HepG2 (cell line): ENCODE measurements at regions not wholly inside any gene's neighbourhood (a gene's known extent, or its start where the extent isn't known, plus 50 kb on each side); places are given as distances from the start of the nearest gene placed in this dataset.

Source experiments
- ATAC-seq: fragments of 200-7000 bp; cut with Tn5 transposase; 3 replicates; pipeline ENCODE4 v1.9.1; 2020; ENCODE audit warnings: mild to moderate bottlenecking, moderate library complexity
- BruUV-seq: library from RNA; stranded (reverse); fragments of 400-500 nt; replicated peaks from 2 replicates; lab custom pipeline; 2021; lab: Mats Ljungman, UMichigan
- CTCF ChIA-PET: fragments of 300-600 bp; formaldehyde crosslinking; extraction: SDS; loops from one replicate; lab custom pipeline; 2021; ENCODE audit warnings: low total read pairs, inconsistent platforms, low intra/inter-chr PET ratio; lab: Yijun Ruan, JAX
- POLR2A ChIA-PET: fragments of 350-600 bp; sonication (Branson Sonifier 250); formaldehyde crosslinking; loops from one replicate; lab custom pipeline; 2020; ENCODE audit warnings: antibody characterized with exemption, inconsistent platforms; lab: Yijun Ruan, JAX
- DNase-seq: peaks from one replicate; pipeline ENCODE4 v3.0.0-alpha.2; 2015; ENCODE audit warnings: low spot score
- FAIRE-seq: peaks from 3 replicates; lab custom pipeline; 2011; peaks lifted over from hg19 to GRCh38; lab: Jason Lieb, UNC
- H2AFZ ChIP-seq: one replicate; pipeline ENCODE4 v1.6.1; 2011; ENCODE audit warnings: low read length, inconsistent platforms
- H3K27ac ChIP-seq: fragments of 300-600 bp; 3 replicates; pipeline ENCODE4 v1.8.0; 2011; ENCODE audit warnings: mixed run types, mild to moderate bottlenecking, mixed read lengths, low read length, inconsistent platforms; ENCODE audit not compliant: insufficient read depth; ENCODE audit errors: extremely low read length
- H3K27me3 ChIP-seq, 2 experiments: fragments of 200-600 bp in 1 of 2; 2 replicates in 1 of 2; 3 replicates in 1 of 2; pipeline versions ENCODE4 v1.6.0 to v1.8.0; 2011; ENCODE audit warnings: low read length in 2 of 2, mild to moderate bottlenecking in 2 of 2, moderate library complexity in 2 of 2, inconsistent platforms in 1 of 2; ENCODE audit not compliant: insufficient read depth in 2 of 2, control insufficient read depth in 1 of 2
- H3K36me3 ChIP-seq, 2 experiments: fragments of 200-600 bp in 1 of 2; replicated peaks in 1 of 2; 2 replicates in 1 of 2; 3 replicates in 1 of 2; pipeline versions ENCODE4 v1.5.1 to v1.8.0; 2011; ENCODE audit warnings: low read length in 2 of 2, inconsistent platforms in 1 of 2; ENCODE audit not compliant: insufficient read depth in 2 of 2, control insufficient read depth in 1 of 2
- H3K4me1 ChIP-seq: 2 replicates; pipeline ENCODE4 v1.5.1; 2012; ENCODE audit warnings: low read length, inconsistent platforms; ENCODE audit not compliant: insufficient read depth
- H3K4me2 ChIP-seq: 2 replicates; pipeline ENCODE4 v1.6.0; 2011; ENCODE audit warnings: low read depth, low read length, inconsistent platforms
- H3K4me3 ChIP-seq, 3 experiments: fragments of 200-600 bp in 1 of 3; sonication (generic), shearing (Covaris generic) in 1 of 3; replicated peaks in 1 of 3; 2 replicates each; pipeline ENCODE4 v1.5.1; 2011 to 2016; ENCODE audit warnings: low read length in 3 of 3, inconsistent platforms in 2 of 3, low read depth in 2 of 3, mild to moderate bottlenecking in 2 of 3, control low read depth in 1 of 3, mixed read lengths in 1 of 3; ENCODE audit not compliant: insufficient read depth in 1 of 3
- H3K79me2 ChIP-seq: one replicate; pipeline ENCODE4 v1.6.1; 2011; ENCODE audit warnings: low read length, inconsistent platforms; ENCODE audit not compliant: insufficient read depth
- H3K9ac ChIP-seq: 2 replicates; pipeline ENCODE4 v1.6.0; 2011; ENCODE audit warnings: mild to moderate bottlenecking, low read depth, low read length, inconsistent platforms; ENCODE audit not compliant: insufficient read depth
- H3K9me3 ChIP-seq: 2 replicates; pipeline ENCODE4 v1.5.1; 2012; ENCODE audit warnings: mild to moderate bottlenecking, low read length
- H4K20me1 ChIP-seq: 2 replicates; pipeline ENCODE4 v1.6.0; 2011; ENCODE audit warnings: inconsistent platforms, mild to moderate bottlenecking, low read length, moderate library complexity; ENCODE audit not compliant: insufficient read depth
- CBFB ChIP-seq: sonication (generic); formaldehyde crosslinking; IDR thresholded peaks from 2 replicates; pipeline ENCODE4 v1.4.0; 2020; ENCODE audit warnings: missing genetic modification reagents
- CC2D1A ChIP-seq: sonication (generic); formaldehyde crosslinking; IDR thresholded peaks from 2 replicates; pipeline ENCODE4 v1.8.1; 2023; ENCODE audit warnings: mild to moderate bottlenecking, missing genetic modification reagents
- HNRNPLL ChIP-seq: fragments of 200-400 bp; formaldehyde crosslinking; IDR thresholded peaks from 2 replicates; pipeline ENCODE4 v1.6.1; 2017; ENCODE audit warnings: mild to moderate bottlenecking, low read depth, low read length; ENCODE audit not compliant: poor library complexity, severe bottlenecking
- KDM5B ChIP-seq: sonication (generic); formaldehyde crosslinking; IDR thresholded peaks from 2 replicates; pipeline ENCODE4 v1.4.0; 2020; ENCODE audit warnings: missing genetic modification reagents, mild to moderate bottlenecking, borderline replicate concordance
- NR3C1 ChIP-seq: sonication (generic); formaldehyde crosslinking; IDR thresholded peaks from 2 replicates; pipeline ENCODE4 v1.4.0; 2020; ENCODE audit warnings: missing genetic modification reagents
- SRSF4 ChIP-seq: fragments of 200-400 bp; formaldehyde crosslinking; IDR thresholded peaks from one replicate; pipeline ENCODE4 v1.6.1; 2018; ENCODE audit warnings: mild to moderate bottlenecking, low read depth, low read length, moderate library complexity; ENCODE audit not compliant: poor library complexity, severe bottlenecking
- ZBTB46 ChIP-seq: sonication (generic); formaldehyde crosslinking; IDR thresholded peaks from 2 replicates; pipeline ENCODE4 v1.4.0; 2020; ENCODE audit warnings: mild to moderate bottlenecking, missing genetic modification reagents, borderline replicate concordance
- ZC3H13 ChIP-seq: sonication (generic); formaldehyde crosslinking; IDR thresholded peaks from 2 replicates; pipeline ENCODE4 v1.8.1; 2023; ENCODE audit warnings: mild to moderate bottlenecking, missing genetic modification reagents, moderate library complexity
- ZEB1 ChIP-seq: IDR thresholded peaks from 2 replicates; pipeline ENCODE4 v1.6.1; 2012; ENCODE audit warnings: mild to moderate bottlenecking, low read depth, inconsistent platforms; ENCODE audit not compliant: insufficient replicate concordance
- ZNF20 ChIP-seq: sonication (generic); formaldehyde crosslinking; IDR thresholded peaks from 2 replicates; pipeline ENCODE4 v1.4.0; 2020; ENCODE audit warnings: mild to moderate bottlenecking, moderate library complexity, missing genetic modification reagents
- ZNF367 ChIP-seq: sonication (generic); formaldehyde crosslinking; IDR thresholded peaks from 2 replicates; pipeline ENCODE4 v1.4.0; 2020; ENCODE audit warnings: missing genetic modification reagents, borderline replicate concordance
- ZNF564 ChIP-seq: sonication (generic); formaldehyde crosslinking; IDR thresholded peaks from 2 replicates; pipeline ENCODE4 v1.8.1; 2023; ENCODE audit warnings: mild to moderate bottlenecking, missing genetic modification reagents
- ZNF709 ChIP-seq: sonication (generic); formaldehyde crosslinking; IDR thresholded peaks from 2 replicates; pipeline ENCODE4 v1.5.0; 2020; ENCODE audit warnings: mild to moderate bottlenecking, missing genetic modification reagents
- ZNF839 ChIP-seq: sonication (generic); formaldehyde crosslinking; IDR thresholded peaks from 2 replicates; pipeline ENCODE4 v1.4.0; 2020; ENCODE audit warnings: missing genetic modification reagents, mild to moderate bottlenecking, borderline replicate concordance
- WGBS: methylation state at CpG from one replicate; pipeline ENCODE4 v1.1.6; 2017; ENCODE audit warnings: low lambda C conversion rate; 5-methylcytosine and 5-hydroxymethylcytosine counted together
- in situ Hi-C: cut with HindIII; loops from 2 replicates; pipeline ENCODE4 v1.10.0; 2017; ENCODE audit warnings: low pct_unique_long_range_greater_than_20kb; ENCODE audit not compliant: extremely low pct_ligation_motif_present
- intact Hi-C: fragments of 100-400 bp; cut with micrococcal nuclease; formaldehyde crosslinking; loops from one replicate; pipeline ENCODE4 v1.10.0; 2022; ENCODE audit not compliant: unreplicated experiment

- POLR2A ChIA-PET, result no interaction called here
- DNase-seq (no peak), ATAC-seq (no peak)
- H3K4me2 ChIP-seq, result no peak overlapping the region
- no peaks in the 10 kb centered on the region for H4K20me1 ChIP-seq
- TF ChIP-seq KDM5B (no peak), ZNF367 (CRISPR knock-in tag) (no peak), ZEB1 (no peak), HNRNPLL (no peak), SRSF4 (no peak), CBFB (no peak)
- TF ChIP-seq, all 625 proteins: peak for 0
- no peak overlapping the region for H3K27ac ChIP-seq
- H3K27me3 ChIP-seq, result no peaks in the 10 kb centered on the region
- H3K4me3 ChIP-seq, result no peak overlapping the region
- no peaks in the 10 kb centered on the region for H3K79me2 ChIP-seq
- no peaks in the 10 kb centered on the region for H3K9me3 ChIP-seq
- in situ Hi-C loops, result no loop called here
- H3K4me1 ChIP-seq, result no peaks in the 10 kb centered on the region
- 21% methylated on average over 6 of the region's 7 CpGs for whole genome bisulfite sequencing
- no peaks in the 10 kb centered on the region for H3K36me3 ChIP-seq
- no peak overlapping the region for H3K9ac ChIP-seq
- no TSS peak for BruUV-seq
- no peak for FAIRE-seq
- H2AFZ ChIP-seq, result no peak overlapping the region
- CTCF ChIA-PET, result no interaction called here
- intact Hi-C loops, result no loop called here
These were observed 276.9 kb upstream of the IL12A start for GRCh38 chr3:159711560-159712333.

- no peak overlapping the region for H3K9ac ChIP-seq
- no peaks in the 10 kb centered on the region for H3K79me2 ChIP-seq
- ChIA-PET POLR2A (no interaction called here), CTCF (no interaction called here)
- no peak overlapping the region for H3K4me2 ChIP-seq
- in situ Hi-C loops, result no loop called here
- intact Hi-C loops, result no loop called here
- H4K20me1 ChIP-seq, result no peaks in the 10 kb centered on the region
- no TSS peak for BruUV-seq
- ATAC-seq (no peak), FAIRE-seq (no peak), DNase-seq (no peak)
- H3K9me3 ChIP-seq, result no peaks in the 10 kb centered on the region
- H3K4me3 ChIP-seq, result no peak overlapping the region
- no peak overlapping the region for H3K27ac ChIP-seq
- 3% methylated on average over 2 of the region's 2 CpGs for WGBS
- no peaks in the 10 kb centered on the region for H3K27me3 ChIP-seq
- H3K4me1 ChIP-seq, result no peaks in the 10 kb centered on the region
- H2AFZ ChIP-seq, result no peak overlapping the region
- TF ChIP-seq ZNF839 (CRISPR knock-in tag) (no peak), ZC3H13 (CRISPR knock-in tag) (no peak), ZNF20 (CRISPR knock-in tag) (no peak), NR3C1 (CRISPR knock-in tag) (no peak), ZNF564 (CRISPR knock-in tag) (no peak), CC2D1A (CRISPR knock-in tag) (no peak), ZNF709 (CRISPR knock-in tag) (no peak), ZBTB46 (no peak)
- no peaks in the 10 kb centered on the region for H3K36me3 ChIP-seq
These were observed 267.3 kb upstream of the IL12A start for GRCh38 chr3:159721324-159721723.
